Bronchial epithelial cell (primary cell): ENCODE measurements at regions not wholly inside any gene's neighbourhood (a gene's known extent, or its start where the extent isn't known, plus 50 kb on each side); places are given as distances from the start of the nearest gene placed in this dataset.
A peak's percentile ranks its signal among the peaks of the same experiment; 100 is the strongest.

Experiments used
- DNase-seq: peaks from one replicate; pipeline ENCODE4 v3.0.0-alpha.2; 2010; ENCODE audit warnings: low read depth
- FAIRE-seq: peaks from 2 replicates; lab custom pipeline; 2011; peaks lifted over from hg19 to GRCh38; lab: Jason Lieb, UNC
- H3K27me3 ChIP-seq: 2 replicates; pipeline ENCODE4 v1.5.1; 2011; ENCODE audit warnings: low read length; ENCODE audit not compliant: control insufficient read depth, insufficient read depth
- H3K36me3 ChIP-seq: 2 replicates; pipeline ENCODE4 v1.5.1; 2011; ENCODE audit warnings: low read length; ENCODE audit not compliant: control insufficient read depth, insufficient read depth
- H3K4me3 ChIP-seq: 2 replicates; pipeline ENCODE4 v1.5.1; 2011; ENCODE audit warnings: mild to moderate bottlenecking, low read depth, low read length, control low read depth
- TF ChIP-seq, protein P1 (sequence below): IDR thresholded peaks from 2 replicates; pipeline ENCODE4 v1.5.1; 2011; ENCODE audit warnings: mild to moderate bottlenecking, moderate library complexity, low read length, control low read depth, inconsistent platforms; ENCODE audit not compliant: insufficient read depth, severe bottlenecking

GRCh38 chr10:94077042-94077441 lies 83.3 kb downstream of the PLCE1 start:
- Histone ChIP-seq H3K4me3 (no peak overlapping the region), H3K36me3 (no peaks in the 10 kb centered on the region), H3K27me3 (no peaks in the 10 kb centered on the region)
- TF ChIP-seq, protein P1, sequence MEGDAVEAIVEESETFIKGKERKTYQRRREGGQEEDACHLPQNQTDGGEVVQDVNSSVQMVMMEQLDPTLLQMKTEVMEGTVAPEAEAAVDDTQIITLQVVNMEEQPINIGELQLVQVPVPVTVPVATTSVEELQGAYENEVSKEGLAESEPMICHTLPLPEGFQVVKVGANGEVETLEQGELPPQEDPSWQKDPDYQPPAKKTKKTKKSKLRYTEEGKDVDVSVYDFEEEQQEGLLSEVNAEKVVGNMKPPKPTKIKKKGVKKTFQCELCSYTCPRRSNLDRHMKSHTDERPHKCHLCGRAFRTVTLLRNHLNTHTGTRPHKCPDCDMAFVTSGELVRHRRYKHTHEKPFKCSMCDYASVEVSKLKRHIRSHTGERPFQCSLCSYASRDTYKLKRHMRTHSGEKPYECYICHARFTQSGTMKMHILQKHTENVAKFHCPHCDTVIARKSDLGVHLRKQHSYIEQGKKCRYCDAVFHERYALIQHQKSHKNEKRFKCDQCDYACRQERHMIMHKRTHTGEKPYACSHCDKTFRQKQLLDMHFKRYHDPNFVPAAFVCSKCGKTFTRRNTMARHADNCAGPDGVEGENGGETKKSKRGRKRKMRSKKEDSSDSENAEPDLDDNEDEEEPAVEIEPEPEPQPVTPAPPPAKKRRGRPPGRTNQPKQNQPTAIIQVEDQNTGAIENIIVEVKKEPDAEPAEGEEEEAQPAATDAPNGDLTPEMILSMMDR: no peak
- no peak for FAIRE-seq
- no peak for DNase-seq

GRCh38 chr10:94080108-94080507 lies 86.4 kb downstream of the PLCE1 start:
- TF ChIP-seq, protein P1: no peak
- H3K27me3 ChIP-seq: no peaks in the 10 kb centered on the region
- no peaks in the 10 kb centered on the region for H3K36me3 ChIP-seq
- FAIRE-seq (peak; percentile 50), DNase-seq (no peak)
- H3K4me3 ChIP-seq: no peak overlapping the region

DNA sequence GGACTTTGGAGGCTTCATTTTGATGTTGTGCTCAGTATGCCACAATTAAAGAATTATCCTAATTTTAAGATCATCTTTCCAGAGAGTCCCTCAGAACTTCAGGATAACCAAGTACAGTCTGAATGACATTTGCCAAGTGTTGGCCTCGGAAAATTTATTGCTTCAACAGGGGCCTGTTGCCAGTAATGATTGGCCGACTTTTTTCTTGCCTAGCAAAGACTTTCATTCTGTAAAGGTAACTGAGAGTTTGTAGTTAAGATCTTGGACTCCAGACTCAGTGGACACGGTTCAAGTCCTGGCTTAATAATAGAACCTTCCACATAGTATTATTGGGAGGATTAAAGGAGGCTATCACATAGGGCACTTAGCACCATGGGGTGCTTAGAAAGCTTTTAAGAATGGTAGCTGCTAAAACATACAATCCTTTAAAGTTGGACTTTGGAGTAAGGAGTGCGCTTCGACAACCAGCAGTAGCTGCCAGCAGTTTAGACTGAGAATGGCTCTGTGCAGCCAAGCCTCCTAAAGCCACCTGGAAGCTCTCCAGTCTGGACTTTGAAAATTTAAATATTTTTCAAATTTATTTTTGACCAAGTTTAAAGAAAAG lies 90.0 kb downstream of the PLCE1 start:
- TF ChIP-seq, protein P1: no peak
- Histone ChIP-seq H3K36me3 (no peaks in the 10 kb centered on the region), H3K27me3 (no peaks in the 10 kb centered on the region), H3K4me3 (no peak overlapping the region)
- no peak for DNase-seq
- no peak for FAIRE-seq

DNA sequence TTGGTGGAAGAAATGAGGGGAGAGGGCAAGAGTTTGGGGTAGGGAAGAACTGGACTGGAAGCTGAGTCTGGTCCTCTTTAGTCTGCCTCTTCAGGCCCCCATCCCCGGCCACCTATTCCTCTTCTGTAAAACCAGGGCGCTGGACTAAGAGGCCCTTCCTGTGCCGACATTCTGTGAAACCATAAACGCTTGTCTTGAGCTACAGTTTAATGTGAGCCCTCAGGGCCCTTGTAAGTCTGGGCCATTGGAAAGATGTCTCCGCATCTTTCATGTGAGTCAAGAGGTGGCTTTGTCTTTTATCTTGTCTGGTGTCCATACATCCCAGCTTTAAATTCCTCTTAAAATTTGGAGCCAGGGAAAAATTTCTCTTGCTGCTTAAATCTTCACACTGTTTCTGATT lies 90.6 kb downstream of the PLCE1 start:
- H3K27me3 ChIP-seq: no peaks in the 10 kb centered on the region
- no peaks in the 10 kb centered on the region for H3K36me3 ChIP-seq
- no peak overlapping the region for H3K4me3 ChIP-seq
- FAIRE-seq (no peak), DNase-seq (no peak)
- TF ChIP-seq, protein P1: no peak

DNA sequence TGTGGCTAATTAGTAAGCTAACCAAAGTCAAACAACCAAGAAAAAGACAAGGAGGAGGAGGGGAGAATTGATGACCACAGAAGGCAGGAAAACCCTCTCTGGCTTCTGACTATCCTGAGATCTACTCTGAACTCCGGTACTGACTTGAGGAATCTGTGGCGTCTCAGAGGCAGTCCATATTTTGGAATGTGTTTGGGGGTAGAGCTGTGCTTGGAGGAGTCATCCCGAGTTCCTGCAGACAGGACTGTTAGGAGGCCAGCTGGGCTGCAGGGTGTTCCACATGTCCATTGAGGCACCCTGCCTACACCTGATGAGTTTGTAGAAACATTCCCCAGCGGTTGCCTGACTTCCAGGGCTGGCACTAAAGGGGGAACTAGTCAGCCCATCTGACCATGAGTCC lies 91.6 kb downstream of the PLCE1 start:
- no peak overlapping the region for H3K4me3 ChIP-seq
- DNase-seq (no peak), FAIRE-seq (no peak)
- no peaks in the 10 kb centered on the region for H3K27me3 ChIP-seq
- TF ChIP-seq, protein P1: no peak
- no peaks in the 10 kb centered on the region for H3K36me3 ChIP-seq
